ENCODE measurements at regions not wholly inside any gene's neighbourhood (a gene's known extent, or its start where the extent isn't known, plus 50 kb on each side); places are given as distances from the start of the nearest gene placed in this dataset.

DNA sequence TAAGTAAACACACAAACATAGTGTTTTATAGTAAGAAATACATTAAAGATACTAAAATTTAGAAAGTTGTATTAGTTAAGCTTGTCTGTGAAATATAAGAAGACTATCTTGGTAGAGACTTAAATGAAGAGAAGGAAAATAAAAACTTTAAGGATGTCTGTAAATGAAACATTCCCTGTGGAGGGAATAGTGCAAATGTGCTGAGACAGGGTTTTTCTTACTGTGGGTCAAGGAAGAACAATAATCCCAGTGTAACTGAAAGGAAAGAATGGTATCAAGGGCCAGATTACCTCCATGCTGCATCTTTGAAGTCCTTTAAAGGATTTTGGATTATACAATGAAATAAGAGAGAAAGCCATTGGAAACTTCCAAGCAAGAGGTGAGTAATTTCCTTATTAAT is 547.5 kb upstream of the PCDH15 start:
- TF ChIP-seq CTCF (conservative IDR thresholded peaks at IDR 0.05) (no peak), ZFX (IDR thresholded peaks at IDR 0.05) (no peak)

Measured in C4-2B (cell line).